H1 (cell line): ENCODE measurements at regions not wholly inside any gene's neighbourhood (a gene's known extent, or its start where the extent isn't known, plus 50 kb on each side); places are given as distances from the start of the nearest gene placed in this dataset.

Experiments used
- CTCF ChIA-PET: fragments of 300-600 bp; sonication (Branson Sonifier 250); formaldehyde crosslinking; loops from one replicate; lab custom pipeline; 2021; ENCODE audit not compliant: partially characterized antibody; lab: Charles Lee
- POLR2A ChIA-PET: fragments of 300-600 bp; sonication (Branson Sonifier 250); formaldehyde crosslinking; loops from one replicate; lab custom pipeline; 2021; ENCODE audit warnings: inconsistent platforms; ENCODE audit not compliant: partially characterized antibody; lab: Charles Lee
- DNase-seq, 2 experiments: peaks; one replicate each; pipeline versions ENCODE4 v3.0.0 to v3.0.0-alpha.2; 2010 to 2022; ENCODE audit warnings: low spot score in 2 of 2, low read depth in 1 of 2, mixed read lengths in 1 of 2
- FAIRE-seq: peaks from 2 replicates; lab custom pipeline; 2011; peaks lifted over from hg19 to GRCh38; lab: Jason Lieb, UNC
- H2AFZ ChIP-seq: 2 replicates; pipeline ENCODE4 v1.8.1; 2012; ENCODE audit warnings: low read length, inconsistent platforms
- H2AK5ac ChIP-seq: 2 replicates; pipeline ENCODE4 v1.6.1; 2013; ENCODE audit warnings: low read depth, low read length
- H2BK120ac ChIP-seq: replicated peaks from 2 replicates; pipeline ENCODE3; 2013; ENCODE audit warnings: low read depth, low read length, inconsistent platforms
- H2BK12ac ChIP-seq: 2 replicates; pipeline ENCODE4 v1.6.1; 2013; ENCODE audit warnings: low read depth, low read length
- H2BK15ac ChIP-seq: 2 replicates; pipeline ENCODE4 v1.6.1; 2013; ENCODE audit warnings: low read length
- H2BK20ac ChIP-seq: 2 replicates; pipeline ENCODE4 v1.6.1; 2013; ENCODE audit warnings: low read length
- H2BK5ac ChIP-seq: 2 replicates; pipeline ENCODE4 v1.6.1; 2013; ENCODE audit warnings: low read depth, low read length
- H3K14ac ChIP-seq: 2 replicates; pipeline ENCODE4 v1.6.1; 2013; ENCODE audit warnings: inconsistent platforms; ENCODE audit not compliant: insufficient read length
- H3K18ac ChIP-seq: 2 replicates; pipeline ENCODE4 v1.6.1; 2013; ENCODE audit warnings: low read length; ENCODE audit errors: extremely low read depth
- H3K23ac ChIP-seq: 2 replicates; pipeline ENCODE4 v1.6.1; 2013; ENCODE audit warnings: inconsistent platforms; ENCODE audit not compliant: insufficient read length
- H3K23me2 ChIP-seq: 2 replicates; pipeline ENCODE4 v1.6.1; 2013; ENCODE audit warnings: low read depth, low read length
- H3K27ac ChIP-seq: 2 replicates; pipeline ENCODE4 v1.6.1; 2011; ENCODE audit warnings: low read depth, low read length, inconsistent platforms
- H3K27me3 ChIP-seq, 4 experiments: replicated peaks in 1 of 4; 1 replicate in 1 of 4; 2 replicates in 3 of 4; pipeline versions ENCODE4 v1.6.1 to v1.8.1; 2011 to 2013; ENCODE audit warnings: low read length in 3 of 4, mild to moderate bottlenecking in 3 of 4, inconsistent platforms in 2 of 4, mixed read lengths in 2 of 4, moderate library complexity in 1 of 4; ENCODE audit not compliant: control insufficient read depth in 3 of 4, insufficient read depth in 3 of 4; ENCODE audit errors: extremely low read depth in 1 of 4
- H3K36me3 ChIP-seq, 4 experiments: 2 replicates each; pipeline versions ENCODE4 v1.6.1 to v1.8.1; 2011 to 2013; ENCODE audit warnings: mild to moderate bottlenecking in 4 of 4, low read length in 3 of 4, moderate library complexity in 2 of 4, control low read depth in 1 of 4, inconsistent platforms in 1 of 4; ENCODE audit not compliant: insufficient read depth in 4 of 4, control insufficient read depth in 2 of 4
- H3K4ac ChIP-seq: replicated peaks from 2 replicates; pipeline ENCODE3; 2013; ENCODE audit warnings: low read length, low read depth, mixed read lengths, inconsistent platforms; ENCODE audit not compliant: insufficient read length
- H3K4me1 ChIP-seq, 4 experiments: replicated peaks in 1 of 4; 1 replicate in 1 of 4; 2 replicates in 3 of 4; pipeline versions ENCODE4 v1.6.1 to v1.8.1; 2011 to 2013; ENCODE audit warnings: low read length in 3 of 4, inconsistent platforms in 2 of 4, mixed read lengths in 1 of 4; ENCODE audit not compliant: insufficient read depth in 4 of 4, control insufficient read depth in 3 of 4
- H3K4me2 ChIP-seq, 2 experiments: 2 replicates each; pipeline versions ENCODE4 v1.6.1 to v1.8.1; 2011 to 2013; ENCODE audit warnings: low read depth in 2 of 2, low read length in 2 of 2, control low read depth in 1 of 2, inconsistent platforms in 1 of 2, mild to moderate bottlenecking in 1 of 2; ENCODE audit not compliant: insufficient read depth in 1 of 2
- H3K4me3 ChIP-seq, 4 experiments: fragments of 200-600, 300-600 bp in 1 of 4; sonication (generic), shearing (Covaris generic), sonication (Bioruptor Twin) in 1 of 4; 2 replicates each; pipeline versions ENCODE4 v1.5.1 to v1.8.1; 2011 to 2016; ENCODE audit warnings: low read length in 4 of 4, low read depth in 3 of 4, control low read depth in 2 of 4, inconsistent platforms in 2 of 4, mild to moderate bottlenecking in 2 of 4, mixed read lengths in 1 of 4, moderate library complexity in 1 of 4; ENCODE audit not compliant: insufficient read depth in 2 of 4; ENCODE audit errors: extremely low read depth in 1 of 4
- H3K56ac ChIP-seq: replicated peaks from 2 replicates; pipeline ENCODE3; 2013; ENCODE audit warnings: low read depth, mild to moderate bottlenecking, mixed read lengths, low read length, inconsistent platforms; ENCODE audit not compliant: insufficient read length
- H3K79me1 ChIP-seq: 2 replicates; pipeline ENCODE4 v1.6.1; 2013; ENCODE audit warnings: low read depth, low read length, control low read depth
- H3K79me2 ChIP-seq, 2 experiments: 2 replicates each; pipeline versions ENCODE4 v1.6.1 to v1.8.1; 2012 to 2013; ENCODE audit warnings: low read length in 2 of 2, mild to moderate bottlenecking in 2 of 2, inconsistent platforms in 1 of 2; ENCODE audit not compliant: insufficient read depth in 2 of 2, control insufficient read depth in 1 of 2
- H3K9ac ChIP-seq, 4 experiments: replicated peaks in 1 of 4; 1 replicate in 1 of 4; 2 replicates in 3 of 4; pipeline versions ENCODE4 v1.6.1 to v1.8.1; 2011 to 2013; ENCODE audit warnings: low read depth in 3 of 4, low read length in 3 of 4, control low read depth in 2 of 4, mild to moderate bottlenecking in 2 of 4, moderate library complexity in 2 of 4, inconsistent platforms in 1 of 4; ENCODE audit errors: extremely low read depth in 1 of 4
- H3K9me3 ChIP-seq, 2 experiments: 2 replicates each; pipeline versions ENCODE4 v1.6.1 to v1.8.1; 2012 to 2013; ENCODE audit warnings: mild to moderate bottlenecking in 2 of 2, moderate library complexity in 2 of 2, control low read depth in 1 of 2, inconsistent platforms in 1 of 2, low read depth in 1 of 2, low read length in 1 of 2, mixed read lengths in 1 of 2; ENCODE audit not compliant: insufficient read depth in 2 of 2
- H4K20me1 ChIP-seq, 2 experiments: replicated peaks in 1 of 2; 2 replicates each; pipeline versions ENCODE3 to v1.8.1; 2011 to 2013; ENCODE audit warnings: inconsistent platforms in 2 of 2, low read length in 2 of 2, mild to moderate bottlenecking in 1 of 2; ENCODE audit not compliant: insufficient read depth in 2 of 2, control insufficient read depth in 1 of 2
- H4K5ac ChIP-seq: 2 replicates; pipeline ENCODE4 v1.6.1; 2013; ENCODE audit warnings: low read length, low read depth, mixed read lengths, inconsistent platforms; ENCODE audit not compliant: insufficient read length
- H4K8ac ChIP-seq: 2 replicates; pipeline ENCODE4 v1.8.0; 2013; ENCODE audit warnings: mild to moderate bottlenecking, moderate library complexity, low read length, inconsistent platforms; ENCODE audit not compliant: insufficient read depth; ENCODE audit errors: extremely low read depth
- H4K91ac ChIP-seq: replicated peaks from 2 replicates; pipeline ENCODE3; 2013; ENCODE audit warnings: low read length, mixed read lengths, inconsistent platforms; ENCODE audit not compliant: insufficient read length
- CBX5 ChIP-seq: fragments of 300-800, 300-1000 bp; sonication (generic); IDR thresholded peaks from 2 replicates; pipeline ENCODE4 v1.7.1; 2016; ENCODE audit warnings: antibody characterized with exemption, low read length, low read depth
- CHD1 ChIP-seq: IDR thresholded peaks from 2 replicates; pipeline ENCODE4 v1.6.1; 2012; ENCODE audit warnings: low read depth, low read length, improper control_type of control experiment
- JUN ChIP-seq: IDR thresholded peaks from 2 replicates; pipeline ENCODE4 v1.6.1; 2011; ENCODE audit warnings: low read depth, mild to moderate bottlenecking, improper control_type of control experiment, low read length
- KDM4A ChIP-seq: IDR thresholded peaks from one replicate; pipeline ENCODE4 v1.7.1; 2012; ENCODE audit warnings: low read depth, mild to moderate bottlenecking, moderate library complexity, low read length, inconsistent platforms; ENCODE audit not compliant: severe bottlenecking
- SRF ChIP-seq: IDR thresholded peaks from 2 replicates; pipeline ENCODE4 v1.6.1; 2011; ENCODE audit warnings: mild to moderate bottlenecking, low read depth, low read length, moderate library complexity
- WGBS, 2 experiments: shearing (Covaris generic) in 1 of 2; methylation state at CpG; one replicate each; pipeline versions ENCODE4 v1.1.6 to v1.1.7; 2013 to 2015; ENCODE audit warnings: low lambda C conversion rate in 2 of 2, mixed read lengths in 2 of 2, inconsistent platforms in 1 of 2, low coverage in 1 of 2, missing lambda C conversion rate in 1 of 2; ENCODE audit not compliant: insufficient replicate concordance in 2 of 2, insufficient coverage in 1 of 2, insufficient read length in 1 of 2; ENCODE audit errors: extremely low coverage in 1 of 2, missing lambda C conversion rate in 1 of 2; 5-methylcytosine and 5-hydroxymethylcytosine counted together
- TF ChIP-seq, protein P1 (sequence below): IDR thresholded peaks from 2 replicates; pipeline ENCODE4 v1.6.1; 2012; ENCODE audit warnings: inconsistent platforms

DNA sequence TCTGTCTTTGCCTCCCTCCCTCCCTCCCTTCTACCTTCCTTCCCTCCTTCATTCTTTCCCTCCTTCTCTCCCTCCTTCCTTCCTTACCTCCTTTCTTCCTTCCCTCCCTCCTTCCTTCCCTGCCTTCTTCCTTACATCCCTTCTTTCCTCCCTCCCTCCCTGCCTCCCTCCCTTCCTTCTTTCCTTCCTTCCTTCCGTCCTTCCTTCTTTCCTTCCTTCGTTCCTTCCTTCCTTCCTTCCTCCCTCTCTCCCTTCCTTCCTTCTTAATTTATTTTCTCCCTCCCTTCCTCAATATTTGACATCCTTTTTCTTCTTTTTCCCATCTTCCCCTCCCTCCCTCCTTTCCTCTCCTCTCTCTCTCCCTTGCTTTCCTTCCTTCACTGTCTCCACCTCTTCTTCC lies 301.8 kb downstream of the GATA3 start:
- FAIRE-seq (no peak), DNase-seq (no peak)
- Histone ChIP-seq H4K20me1 (no peaks in the 10 kb centered on the region), H3K56ac (no peak overlapping the region), H3K79me1 (no peaks in the 10 kb centered on the region), H3K4me3 (no peak overlapping the region), H3K4me1 (no peaks in the 10 kb centered on the region), H2BK15ac (no peak overlapping the region), H2AK5ac (no peak overlapping the region), H2AFZ (no peak overlapping the region), H3K4ac (no peak overlapping the region), H3K36me3 (no peaks in the 10 kb centered on the region), H3K23ac (no peak overlapping the region), H3K9me3 (no peaks in the 10 kb centered on the region), H3K14ac (no peak overlapping the region), H2BK20ac (no peak overlapping the region), H2BK12ac (no peak overlapping the region), H3K27me3 (no peaks in the 10 kb centered on the region), H3K18ac (no peak overlapping the region), H3K79me2 (no peaks in the 10 kb centered on the region), H3K4me2 (no peak overlapping the region), H3K23me2 (peaks cover 6% of the 10 kb centered on the region; the same call in 1 of the 2 replicates), H3K9ac (no peak overlapping the region), H4K8ac (no peak overlapping the region), H4K5ac (no peak overlapping the region), H4K91ac (no peak overlapping the region), H3K27ac (no peak overlapping the region), H2BK120ac (no peak overlapping the region), H2BK5ac (no peak overlapping the region)
- 25 to 100% methylated on average over 1 to 2 of the region's 2 CpGs for WGBS, 2 experiments
- POLR2A ChIA-PET, result no interaction called here
- TF ChIP-seq CHD1 (no peak), CBX5 (no peak), KDM4A (no peak), JUN (no peak), SRF (no peak)
- TF ChIP-seq, protein P1, sequence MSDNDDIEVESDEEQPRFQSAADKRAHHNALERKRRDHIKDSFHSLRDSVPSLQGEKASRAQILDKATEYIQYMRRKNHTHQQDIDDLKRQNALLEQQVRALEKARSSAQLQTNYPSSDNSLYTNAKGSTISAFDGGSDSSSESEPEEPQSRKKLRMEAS, result no peak
- CTCF ChIA-PET, result no interaction called here
